ENCODE measurements at regions not wholly inside any gene's neighbourhood (a gene's known extent, or its start where the extent isn't known, plus 50 kb on each side); places are given as distances from the start of the nearest gene placed in this dataset.

GRCh38 chr12:3991798-3992580 is 118.8 kb upstream of the PARP11 start:
- Histone ChIP-seq H3K27me3 (ENCODE audit: insufficient read depth, low read length) (no peaks in the 10 kb centered on the region), H3K4me2 (ENCODE audit: low read length) (no peak overlapping the region), H3F3A (ENCODE audit: insufficient read depth, low read length) (no peaks in the 10 kb centered on the region), H3K9me3 (ENCODE audit: low read length) (no peaks in the 10 kb centered on the region), H4K20me1 (ENCODE audit: insufficient read depth, low read length) (no peaks in the 10 kb centered on the region), H2AFZ (ENCODE audit: low read length) (no peak overlapping the region), H3K4me1 (ENCODE audit: insufficient read depth, low read length, severe bottlenecking) (no peaks in the 10 kb centered on the region), H3K79me2 (ENCODE audit: insufficient read depth, low read length) (no peaks in the 10 kb centered on the region), H3K36me3 (ENCODE audit: insufficient read depth, low read length) (no peaks in the 10 kb centered on the region), H3K9me2 (ENCODE audit: low read depth, low read length) (no peaks in the 10 kb centered on the region), H3K27ac (ENCODE audit: low read depth, low read length, poor library complexity, severe bottlenecking) (no peak overlapping the region), H3K4me3 (ENCODE audit: low read depth, low read length, poor library complexity, severe bottlenecking) (no peak overlapping the region), H3K9ac (ENCODE audit: low read length) (no peak overlapping the region)
- TF ChIP-seq CTCF (IDR thresholded peaks at IDR 0.05; ENCODE audit: low read length) (no peak), EZH2 (IDR thresholded peaks at IDR 0.05; ENCODE audit: borderline replicate concordance, low read length) (no peak)

GRCh38 chr12:3990501-3991280 is 117.5 kb upstream of the PARP11 start:
- H3K4me1 ChIP-seq (ENCODE audit: insufficient read depth, low read length, severe bottlenecking) = no peaks in the 10 kb centered on the region
- H3K4me3 ChIP-seq (ENCODE audit: low read depth, low read length, poor library complexity, severe bottlenecking) = no peak overlapping the region
- H3K27ac ChIP-seq (ENCODE audit: low read depth, low read length, poor library complexity, severe bottlenecking) = no peak overlapping the region
- H3K27me3 ChIP-seq (ENCODE audit: insufficient read depth, low read length) = no peaks in the 10 kb centered on the region
- no peaks in the 10 kb centered on the region for H3K79me2 ChIP-seq (ENCODE audit: insufficient read depth, low read length)
- H3K36me3 ChIP-seq (ENCODE audit: insufficient read depth, low read length) = no peaks in the 10 kb centered on the region
- no peaks in the 10 kb centered on the region for H4K20me1 ChIP-seq (ENCODE audit: insufficient read depth, low read length)
- TF ChIP-seq CTCF (IDR thresholded peaks at IDR 0.05; ENCODE audit: low read length) (no peak), EZH2 (IDR thresholded peaks at IDR 0.05; ENCODE audit: borderline replicate concordance, low read length) (no peak)
- H3K9ac ChIP-seq (ENCODE audit: low read length) = no peak overlapping the region
- H3K9me3 ChIP-seq (ENCODE audit: low read length) = no peaks in the 10 kb centered on the region
- H2AFZ ChIP-seq (ENCODE audit: low read length) = no peak overlapping the region
- no peak overlapping the region for H3K4me2 ChIP-seq (ENCODE audit: low read length)
- no peaks in the 10 kb centered on the region for H3F3A ChIP-seq (ENCODE audit: insufficient read depth, low read length)
- H3K9me2 ChIP-seq (ENCODE audit: low read depth, low read length) = no peaks in the 10 kb centered on the region

- Histone ChIP-seq H3K79me2 (ENCODE audit: insufficient read depth, low read length) (no peaks in the 10 kb centered on the region), H3K4me2 (ENCODE audit: low read length) (no peak overlapping the region), H3K9ac (ENCODE audit: low read length) (no peak overlapping the region)
Measured at GRCh38 chr12:3989218-3989550, 116.0 kb upstream of the PARP11 start.

More at GRCh38 chr12:3989218-3989550, 116.0 kb upstream of the PARP11 start:
- no peak overlapping the region for H2AFZ ChIP-seq (ENCODE audit: low read length)
- TF ChIP-seq CTCF (IDR thresholded peaks at IDR 0.05; ENCODE audit: low read length) (no peak), EZH2 (IDR thresholded peaks at IDR 0.05; ENCODE audit: borderline replicate concordance, low read length) (no peak)
- no peaks in the 10 kb centered on the region for H3F3A ChIP-seq (ENCODE audit: insufficient read depth, low read length)
- H3K4me3 ChIP-seq (ENCODE audit: low read depth, low read length, poor library complexity, severe bottlenecking) = no peak overlapping the region
- no peak overlapping the region for H3K27ac ChIP-seq (ENCODE audit: low read depth, low read length, poor library complexity, severe bottlenecking)
- H3K27me3 ChIP-seq (ENCODE audit: insufficient read depth, low read length) = no peaks in the 10 kb centered on the region
- no peaks in the 10 kb centered on the region for H3K36me3 ChIP-seq (ENCODE audit: insufficient read depth, low read length)
- no peaks in the 10 kb centered on the region for H4K20me1 ChIP-seq (ENCODE audit: insufficient read depth, low read length)
- H3K4me1 ChIP-seq (ENCODE audit: insufficient read depth, low read length, severe bottlenecking) = no peaks in the 10 kb centered on the region
- H3K9me3 ChIP-seq (ENCODE audit: low read length) = no peaks in the 10 kb centered on the region
- H3K9me2 ChIP-seq (ENCODE audit: low read depth, low read length) = no peaks in the 10 kb centered on the region

Data from OCI-LY1 (cell line).